GM19328 (cell line): ENCODE measurements at regions not wholly inside any gene's neighbourhood (a gene's known extent, or its start where the extent isn't known, plus 50 kb on each side); places are given as distances from the start of the nearest gene placed in this dataset.

Experiments used
- ATAC-seq: cut with Tn5 transposase; IDR thresholded peaks from one replicate; pipeline ENCODE4 v1.9.1; 2021; ENCODE audit warnings: mild to moderate bottlenecking, moderate library complexity; ENCODE audit not compliant: unreplicated experiment

DNA sequence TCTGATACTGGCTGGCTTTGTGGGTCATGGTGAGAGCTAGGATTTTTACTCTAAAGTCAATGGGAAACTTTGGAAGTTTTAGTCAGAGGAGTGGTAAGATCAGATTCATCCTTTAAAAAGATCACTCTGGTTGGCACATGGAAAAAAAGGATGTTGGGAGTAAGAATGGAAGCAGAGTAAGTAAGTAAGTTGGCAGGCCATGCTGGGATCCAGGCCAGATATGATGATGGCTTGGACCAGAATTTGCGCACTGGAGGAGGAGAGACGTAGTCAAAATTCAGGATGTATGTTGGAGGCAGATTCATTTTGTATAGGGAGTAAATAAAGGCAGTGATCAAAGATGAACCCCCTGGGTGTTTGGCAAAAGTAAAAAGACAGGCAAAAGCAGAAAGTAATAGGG lies 283.3 kb upstream of the THSD7B start:
- no peak for ATAC-seq

DNA sequence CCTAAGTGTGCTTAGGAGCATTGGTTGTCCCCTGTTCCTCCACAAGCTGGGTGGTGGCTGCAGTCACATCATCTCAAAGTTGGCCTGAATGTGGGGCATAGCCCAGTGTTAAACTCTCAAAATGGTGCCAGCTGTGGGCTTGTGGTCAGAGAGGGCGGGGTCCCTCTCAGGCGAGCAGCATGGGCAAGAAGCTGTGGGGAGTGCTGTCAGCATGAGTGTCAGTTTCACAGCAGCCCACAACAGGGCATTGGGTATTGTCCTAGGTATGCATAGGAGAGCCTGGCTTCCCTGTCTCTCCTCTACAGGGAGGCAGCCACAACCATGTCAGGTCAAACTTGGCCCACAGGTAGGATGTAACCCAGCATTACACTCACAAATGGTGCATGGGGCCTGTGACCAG lies 285.6 kb upstream of the THSD7B start:
- no peak for ATAC-seq

DNA sequence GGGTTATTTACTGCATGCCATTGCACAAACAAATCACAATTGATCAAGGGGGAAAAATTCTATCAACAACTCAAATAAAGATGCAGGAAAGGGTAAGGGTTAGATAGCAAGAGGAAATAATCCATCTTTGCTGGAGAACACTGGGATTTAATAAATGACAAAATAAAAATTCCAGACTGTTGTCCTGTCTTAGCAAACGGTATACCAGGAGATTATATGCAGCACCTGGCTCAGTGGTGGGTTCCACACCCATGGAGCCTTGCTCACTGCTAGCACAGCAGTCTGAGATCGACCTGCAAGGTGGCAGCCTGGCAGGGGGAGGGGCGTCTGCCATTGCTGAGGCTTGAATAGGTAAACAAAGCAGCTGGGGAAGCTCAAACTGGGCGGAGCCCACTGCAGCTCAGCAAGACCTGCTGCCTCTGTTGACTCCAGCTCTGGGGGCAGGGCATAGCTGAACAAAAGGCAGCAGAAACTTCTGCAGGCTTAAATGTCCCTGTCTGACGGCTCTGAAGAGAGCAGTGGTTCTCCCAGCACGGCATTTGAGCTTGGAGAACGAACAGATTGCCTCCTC lies 296.5 kb upstream of the THSD7B start:
- no peak for ATAC-seq

GRCh38 chr2:136452528-136452927 lies 312.8 kb upstream of the THSD7B start:
- no peak for ATAC-seq

DNA sequence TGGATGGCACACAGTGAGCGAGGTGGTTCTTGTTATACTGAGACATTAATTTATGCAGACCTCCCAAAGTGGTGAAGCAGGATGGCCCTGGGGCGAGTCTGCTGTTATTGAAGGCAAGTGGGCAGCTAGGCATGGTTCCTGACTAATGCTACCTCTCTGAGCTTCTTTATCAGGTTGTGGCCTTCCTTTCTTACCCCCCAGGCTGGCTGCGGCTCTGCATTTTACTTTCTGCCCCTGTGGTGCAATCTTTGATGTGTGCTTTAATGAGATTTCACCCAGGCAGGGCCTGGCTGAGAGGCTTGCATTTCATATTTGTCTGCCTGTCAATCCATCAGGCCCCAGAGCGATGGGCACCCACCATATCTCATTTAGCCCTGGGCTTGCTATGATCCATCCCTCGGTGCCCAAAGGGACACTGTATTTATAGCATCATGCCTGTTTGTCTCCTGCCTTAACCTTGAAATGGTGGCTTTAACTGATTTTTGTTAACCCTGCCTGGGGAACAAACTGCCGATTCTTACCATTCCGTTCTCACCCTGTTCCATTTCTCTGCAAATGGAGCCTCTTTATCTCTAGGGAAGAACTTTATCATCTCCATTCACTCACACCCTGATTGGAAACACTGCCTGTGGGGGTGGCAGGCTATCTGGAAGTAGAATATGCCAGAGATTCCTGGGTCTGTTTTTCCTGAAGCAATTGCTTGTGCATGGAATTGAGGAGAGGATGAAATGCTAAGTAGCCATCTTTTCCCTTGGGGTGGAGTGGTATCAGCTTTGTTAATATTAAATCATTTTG lies 316.2 kb upstream of the THSD7B start:
- no peak for ATAC-seq

- ATAC-seq: no peak
These were observed 316.9 kb upstream of the THSD7B start for GRCh38 chr2:136448432-136448831.

DNA sequence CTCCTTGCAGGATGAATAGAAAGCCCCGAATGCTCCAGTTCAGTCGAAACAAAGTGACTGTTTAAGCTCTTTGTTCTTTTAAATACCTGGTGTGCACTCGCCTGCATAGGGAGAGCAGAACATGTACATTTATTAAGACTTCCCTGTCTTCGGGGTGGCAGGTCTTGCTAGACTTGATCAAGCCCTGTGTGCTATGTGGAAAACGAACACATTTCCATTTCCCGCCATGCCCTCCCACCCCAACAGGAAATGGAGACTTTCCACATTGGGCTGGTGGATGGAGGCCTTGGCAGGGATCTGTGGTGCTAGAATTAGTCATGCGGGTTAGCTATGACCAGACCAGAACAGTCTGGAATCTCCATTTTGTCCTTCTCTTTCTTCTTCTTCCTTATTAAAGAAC lies 321.0 kb upstream of the THSD7B start:
- no peak for ATAC-seq

DNA sequence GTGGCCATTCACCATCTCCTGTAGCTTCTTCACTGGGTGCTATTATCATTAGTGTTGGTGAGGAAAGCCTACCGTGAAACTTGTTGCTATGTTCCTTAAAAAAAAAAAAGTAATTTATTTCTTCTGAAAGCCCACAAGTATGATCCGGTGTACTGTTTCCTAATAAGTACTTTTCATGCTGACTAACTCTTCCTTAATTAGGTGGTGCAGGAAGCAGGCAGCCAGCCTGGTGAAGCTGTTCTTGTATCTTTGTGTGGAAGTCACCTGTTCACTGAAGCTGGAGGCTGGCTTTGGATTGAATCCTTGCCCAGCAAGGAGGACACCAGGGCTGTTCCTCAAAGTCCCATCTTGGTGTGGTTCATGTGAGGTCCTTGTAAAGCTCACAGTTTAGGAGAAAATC lies 321.7 kb upstream of the THSD7B start:
- ATAC-seq: no peak

DNA sequence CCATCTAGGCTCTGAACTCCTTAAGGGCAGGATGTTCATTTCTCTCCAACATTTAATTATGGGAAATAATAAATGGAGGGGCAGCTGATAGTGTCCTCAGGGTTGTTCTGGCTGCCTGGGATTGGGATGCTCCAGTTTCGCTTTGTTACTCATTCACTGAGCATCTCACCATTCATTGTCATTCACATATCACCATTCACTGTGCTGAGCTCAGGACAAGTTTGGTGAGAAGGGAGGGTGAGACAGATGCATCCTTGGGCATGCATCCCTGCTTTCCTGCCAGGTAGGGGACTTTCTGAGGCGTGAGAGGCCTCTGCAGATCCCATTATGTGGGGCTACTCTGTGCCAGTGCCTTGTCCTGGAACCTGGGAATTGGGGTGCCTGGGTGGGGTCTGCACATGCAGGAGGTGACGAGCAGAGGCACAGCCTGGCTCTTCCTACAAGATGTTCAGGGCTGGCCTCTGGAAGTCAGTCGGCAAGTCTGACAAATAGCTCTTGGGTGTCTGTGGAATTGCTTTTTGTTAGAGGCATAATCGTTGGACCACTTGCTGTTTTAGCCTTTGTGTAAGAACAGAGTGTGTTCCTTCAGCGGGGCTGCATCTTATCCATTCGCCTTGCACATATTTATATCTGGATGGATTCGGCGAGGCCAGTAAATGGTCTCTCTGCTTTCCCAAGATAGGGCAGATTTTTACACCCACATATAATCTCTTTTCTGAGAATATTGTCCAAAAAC lies 323.2 kb upstream of the THSD7B start:
- no peak for ATAC-seq

GRCh38 chr2:136439064-136439676 lies 321.2 kb upstream of the CXCR4 start:
- ATAC-seq: no peak

GRCh38 chr2:136437461-136437860 lies 319.5 kb upstream of the CXCR4 start:
- ATAC-seq: no peak

GRCh38 chr2:136436936-136437335 lies 319.0 kb upstream of the CXCR4 start:
- ATAC-seq: no peak

DNA sequence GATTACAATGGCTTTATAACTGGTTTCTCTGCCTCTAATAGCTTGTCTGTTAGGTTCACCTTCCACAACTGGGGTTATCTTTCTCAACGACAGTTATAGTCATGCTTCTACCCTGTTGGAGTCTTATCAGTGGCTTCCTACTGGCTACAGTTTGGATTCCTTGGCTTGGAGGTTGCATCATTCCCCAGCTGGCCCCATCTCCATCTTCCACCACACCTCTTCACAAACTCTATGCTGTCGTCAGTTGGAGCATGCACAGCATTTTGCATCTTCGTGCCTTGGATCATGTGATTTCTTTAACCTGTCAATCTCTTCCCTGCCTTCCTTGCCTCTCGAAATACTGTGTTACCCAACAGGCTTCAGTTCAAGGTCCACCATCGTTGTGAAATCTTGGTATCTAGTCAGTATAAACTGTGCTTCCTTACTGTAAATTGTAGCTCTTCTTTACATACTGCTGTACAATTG lies 316.3 kb upstream of the CXCR4 start:
- no peak for ATAC-seq

DNA sequence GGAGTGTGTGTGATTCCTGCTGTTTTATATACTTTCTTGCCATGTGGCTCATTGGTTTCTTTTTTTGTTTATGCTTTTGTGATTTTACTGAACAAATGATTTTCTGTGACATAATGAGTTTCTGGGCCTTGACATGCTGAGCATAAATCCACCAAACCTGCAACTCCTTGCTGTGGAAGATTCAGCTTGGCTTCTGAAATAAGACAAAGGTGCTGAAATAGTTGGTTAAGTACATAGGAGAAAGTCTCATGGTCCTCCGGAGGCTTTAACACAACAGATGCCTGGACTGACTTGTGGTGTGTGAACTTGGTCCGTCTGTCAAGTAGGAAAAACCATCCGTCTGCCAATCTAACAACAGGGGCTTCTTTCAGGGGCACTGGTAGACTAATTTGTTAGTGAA lies 315.3 kb upstream of the CXCR4 start:
- no peak for ATAC-seq

DNA sequence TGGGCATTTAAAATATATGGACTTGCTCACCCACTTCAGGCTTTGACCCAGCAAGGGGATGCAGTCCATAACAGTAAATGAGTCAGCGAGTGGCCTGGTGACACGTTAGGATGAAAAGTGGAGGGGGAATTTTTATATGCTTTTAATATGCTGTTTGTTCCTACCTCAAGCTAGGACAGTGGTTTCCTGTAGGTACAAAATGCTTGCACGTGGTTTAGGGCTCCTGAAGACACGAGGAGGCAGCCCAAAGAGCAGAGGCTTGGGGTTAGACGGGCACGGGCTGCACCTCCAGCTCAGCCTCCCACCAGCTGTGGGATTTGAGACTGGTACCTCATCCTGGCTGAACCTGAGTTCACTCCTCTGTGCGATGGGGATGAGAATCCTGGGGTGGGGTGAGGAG lies 306.2 kb upstream of the CXCR4 start:
- no peak for ATAC-seq

DNA sequence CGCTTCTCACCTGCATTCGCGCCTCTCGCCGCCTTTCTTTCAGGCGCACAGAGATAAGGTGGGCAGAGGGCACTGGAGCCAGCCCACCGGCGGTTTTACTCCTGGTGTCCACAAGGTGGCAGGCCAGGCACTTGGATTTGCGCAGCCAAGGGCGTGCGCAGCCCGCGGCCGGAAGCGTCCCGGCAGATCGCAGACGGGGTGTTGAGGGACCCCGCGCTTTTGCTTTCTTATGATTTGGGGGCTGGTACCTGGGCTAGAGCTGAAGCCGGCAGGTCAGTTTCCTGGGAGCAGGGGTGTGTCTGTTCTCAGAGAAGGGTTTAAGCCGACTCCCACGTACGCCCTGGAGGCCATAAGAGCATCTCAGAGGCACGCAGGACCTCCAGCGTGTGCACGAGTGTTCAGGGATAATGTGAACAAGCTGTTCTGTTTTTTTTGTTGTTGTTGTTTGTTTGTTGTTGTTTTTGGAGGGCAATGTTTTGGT lies 305.6 kb upstream of the CXCR4 start:
- peak; percentile 99 for ATAC-seq

DNA sequence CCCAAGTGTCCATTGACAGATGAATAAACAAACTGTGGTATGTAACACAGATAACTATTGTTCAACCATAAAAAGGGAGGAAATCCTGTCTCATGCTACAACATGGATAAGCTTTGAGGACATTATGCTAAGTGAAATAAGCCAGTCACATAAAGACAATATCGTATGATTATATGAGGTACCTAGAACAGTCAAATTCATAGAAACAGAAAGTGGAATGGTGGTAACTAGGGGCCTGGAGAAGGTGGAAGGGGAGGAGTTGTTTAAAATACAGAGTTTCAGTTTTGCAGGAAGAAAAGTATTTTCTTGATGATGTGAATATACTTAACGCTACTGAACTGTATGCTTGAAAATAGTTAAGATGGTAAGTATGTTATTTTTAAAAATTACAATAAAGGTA lies 304.6 kb upstream of the CXCR4 start:
- no peak for ATAC-seq

- ATAC-seq: no peak
These were observed 302.4 kb upstream of the CXCR4 start for GRCh38 chr2:136420346-136420745.

GRCh38 chr2:136411946-136412345 lies 294.0 kb upstream of the CXCR4 start:
- ATAC-seq: no peak

- no peak for ATAC-seq
These were observed 292.7 kb upstream of the CXCR4 start for GRCh38 chr2:136410673-136411072.

DNA sequence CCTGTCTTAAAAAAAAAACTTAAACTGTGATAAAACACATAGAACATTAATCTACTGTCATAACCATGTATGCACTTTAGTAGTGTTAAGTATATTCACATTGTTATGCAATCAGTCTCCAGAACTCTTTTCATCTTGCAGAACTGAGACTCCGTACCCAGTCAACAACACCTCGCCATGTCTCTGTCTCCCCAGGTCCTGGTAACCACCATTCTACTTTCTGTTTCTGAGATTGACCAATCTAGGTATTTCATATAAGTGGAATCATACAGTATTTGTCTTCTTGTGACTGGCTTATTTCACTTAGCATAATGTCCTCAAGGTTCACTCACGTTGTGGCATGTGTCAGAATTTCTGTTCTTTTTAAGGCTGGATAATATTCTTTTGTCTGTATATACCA lies 290.8 kb upstream of the CXCR4 start:
- ATAC-seq: no peak

DNA sequence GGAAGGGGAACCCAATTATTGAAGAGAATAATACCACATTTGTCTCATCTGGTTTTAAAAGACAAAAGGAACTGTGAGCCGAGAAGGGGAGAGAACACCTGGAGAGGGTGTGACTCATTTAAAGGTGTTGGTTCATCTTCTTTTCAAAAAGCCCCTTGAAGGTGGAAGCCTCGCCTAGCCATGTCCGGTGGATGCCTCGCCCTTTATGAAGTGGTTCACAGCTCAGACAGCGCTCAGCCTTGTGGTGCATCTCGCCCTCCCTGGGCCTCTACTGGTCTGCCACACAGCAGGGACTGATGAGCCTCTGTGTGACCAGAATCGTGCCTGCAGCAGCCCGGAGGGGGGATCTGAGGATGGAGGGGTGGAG lies 290.0 kb upstream of the CXCR4 start:
- no peak for ATAC-seq
